B cell (primary cell): ENCODE measurements at regions not wholly inside any gene's neighbourhood (a gene's known extent, or its start where the extent isn't known, plus 50 kb on each side); places are given as distances from the start of the nearest gene placed in this dataset.

ENCODE experiments used
- ATAC-seq: fragments of 200-7000 bp; cut with Tn5 transposase; one replicate; pipeline ENCODE4 v1.10.0; 2021; ENCODE audit warnings: low read depth, mild to moderate bottlenecking, moderate number of reproducible peaks, moderate library complexity
- CTCF ChIA-PET: fragments of 350-600 bp; sonication (Branson Sonifier 250); formaldehyde crosslinking; loops from one replicate; lab custom pipeline; 2021; ENCODE audit warnings: antibody characterized with exemption, inconsistent platforms; lab: Charles Lee
- POLR2A ChIA-PET: fragments of 350-600 bp; sonication (Branson Sonifier 250); formaldehyde crosslinking; loops from one replicate; lab custom pipeline; 2021; ENCODE audit warnings: antibody characterized with exemption; lab: Charles Lee
- DNase-seq: peaks from one replicate; pipeline ENCODE4 v3.0.0; 2013
- H2AFZ ChIP-seq: 2 replicates; pipeline ENCODE4 v1.6.1; 2012; ENCODE audit warnings: mild to moderate bottlenecking, low read depth, low read length; ENCODE audit not compliant: insufficient read depth, poor library complexity, severe bottlenecking
- H3K27ac ChIP-seq, 2 donors: 1 replicate in 1 of 2; 2 replicates in 1 of 2; pipeline ENCODE4 v1.5.1; 2012 to 2013; ENCODE audit warnings: low read length in 2 of 2, mild to moderate bottlenecking in 2 of 2, moderate library complexity in 1 of 2
- H3K27me3 ChIP-seq, 4 experiments: fragments of 200-600 bp in 1 of 4; sonication (generic) in 1 of 4; replicated peaks in 1 of 4; 1 replicate in 2 of 4; 2 replicates in 2 of 4; pipeline versions ENCODE4 v1.6.1 to v1.7.0; 2013 to 2016; ENCODE audit warnings: low read length in 3 of 4, mild to moderate bottlenecking in 2 of 4, mixed read lengths in 1 of 4, moderate library complexity in 1 of 4; ENCODE audit not compliant: insufficient read depth in 4 of 4, control insufficient read depth in 3 of 4; ENCODE audit errors: control extremely low read depth in 1 of 4
- H3K36me3 ChIP-seq, 2 experiments: replicated peaks in 1 of 2; 1 replicate in 1 of 2; 2 replicates in 1 of 2; pipeline versions ENCODE4 v1.6.1 to v1.7.1; 2013; ENCODE audit warnings: low read length in 1 of 2; ENCODE audit not compliant: insufficient read depth in 2 of 2, control insufficient read depth in 1 of 2; ENCODE audit errors: control extremely low read depth in 1 of 2, extremely low read depth in 1 of 2
- H3K4me1 ChIP-seq, 2 donors: fragments of 200-600 bp in 1 of 2; sonication (generic) in 1 of 2; 1 replicate in 1 of 2; 2 replicates in 1 of 2; pipeline versions ENCODE4 v1.5.1 to v1.6.1; 2013 to 2017; ENCODE audit warnings: low read length in 2 of 2; ENCODE audit not compliant: control insufficient read depth in 2 of 2, insufficient read depth in 2 of 2
- H3K4me2 ChIP-seq: replicated peaks from 2 replicates; pipeline ENCODE3; 2012; ENCODE audit warnings: mild to moderate bottlenecking, low read depth, low read length; ENCODE audit not compliant: poor library complexity, severe bottlenecking
- H3K4me3 ChIP-seq, 5 experiments: fragments of 200-600 bp in 1 of 5; sonication (generic) in 1 of 5; 1 replicate in 3 of 5; 2 replicates in 2 of 5; pipeline versions ENCODE4 v1.5.1 to v1.7.0; 2011 to 2016; ENCODE audit warnings: low read length in 4 of 5, mild to moderate bottlenecking in 4 of 5, low read depth in 2 of 5, control low read depth in 1 of 5, moderate library complexity in 1 of 5; ENCODE audit not compliant: insufficient read depth in 1 of 5; ENCODE audit errors: control extremely low read depth in 1 of 5, extremely low read depth in 1 of 5
- H3K79me2 ChIP-seq: fragments of 200-600 bp; sonication (generic); one replicate; pipeline ENCODE4 v1.6.0; 2016; ENCODE audit warnings: low read length; ENCODE audit not compliant: control insufficient read depth, insufficient read depth
- H3K9ac ChIP-seq: fragments of 200-600 bp; sonication (generic); 2 replicates; pipeline ENCODE4 v1.6.1; 2017; ENCODE audit warnings: mild to moderate bottlenecking, low read length, moderate library complexity
- H3K9me3 ChIP-seq, 3 donors: one replicate each; pipeline versions ENCODE4 v1.6.1 to v1.7.1; 2013; ENCODE audit warnings: low read length in 2 of 3; ENCODE audit not compliant: control insufficient read depth in 2 of 3, insufficient read depth in 1 of 3; ENCODE audit errors: control extremely low read depth in 1 of 3
- H4K20me1 ChIP-seq: 2 replicates; pipeline ENCODE4 v1.6.0; 2012; ENCODE audit warnings: mild to moderate bottlenecking, low read length; ENCODE audit not compliant: insufficient read depth, control insufficient read depth, poor library complexity, severe bottlenecking
- H3K27ac Mint-ChIP-seq: one replicate; pipeline ENCODE4 v1.8.0; 2021; ENCODE audit warnings: mixed read lengths
- H3K27me3 Mint-ChIP-seq: one replicate; pipeline ENCODE4 v1.8.0; 2021; ENCODE audit warnings: mixed read lengths
- H3K4me1 Mint-ChIP-seq: one replicate; pipeline ENCODE4 v1.8.0; 2021; ENCODE audit warnings: mixed read lengths
- H3K4me3 Mint-ChIP-seq: one replicate; pipeline ENCODE4 v1.8.0; 2021; ENCODE audit warnings: mixed read lengths
- H3K9me3 Mint-ChIP-seq: one replicate; pipeline ENCODE4 v1.8.0; 2022; ENCODE audit warnings: mixed read lengths; ENCODE audit not compliant: insufficient read depth
- EZH2 ChIP-seq: IDR thresholded peaks from 2 replicates; pipeline ENCODE4 v1.6.1; 2012; ENCODE audit warnings: borderline replicate concordance, low read depth, mild to moderate bottlenecking, moderate library complexity, low read length; ENCODE audit not compliant: insufficient read depth, poor library complexity, severe bottlenecking
- WGBS: methylation state at CpG from one replicate; pipeline ENCODE4 v1.1.5; 2013; ENCODE audit warnings: missing lambda C conversion rate; ENCODE audit not compliant: insufficient coverage; 5-methylcytosine and 5-hydroxymethylcytosine counted together
- intact Hi-C: fragments of 100-400 bp; cut with micrococcal nuclease; formaldehyde crosslinking; loops from one replicate; pipeline ENCODE4 v1.10.0; 2022
- TF ChIP-seq, protein P1 (sequence below): fragments of 200-600 bp; IDR thresholded peaks from one replicate; pipeline ENCODE4 v1.8.0; 2022; ENCODE audit warnings: antibody characterized with exemption, mild to moderate bottlenecking

DNA sequence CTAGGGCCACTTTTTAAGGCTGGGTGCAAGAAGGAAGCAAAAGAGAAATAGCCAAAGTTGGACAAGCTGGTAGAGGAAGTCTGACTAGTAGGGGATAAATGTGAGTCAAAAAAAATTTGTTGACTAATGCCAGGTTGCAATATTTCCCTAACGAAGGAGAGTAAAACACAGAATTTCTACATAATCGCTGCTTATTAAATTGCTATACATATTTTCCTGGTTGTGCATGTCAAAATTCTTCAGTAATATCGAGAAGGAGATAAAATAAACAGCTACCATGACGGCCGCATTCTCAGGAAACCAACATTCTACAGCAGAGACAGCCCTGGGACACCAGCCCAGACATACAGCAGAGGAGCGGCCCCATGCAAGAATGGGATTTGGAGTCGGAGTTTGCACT is 148.3 kb downstream of the ESM1 start:
- DNase-seq (no peak), ATAC-seq (no peak)
- CTCF ChIA-PET = interaction anchor here (1.2 kb wide), 1 partner anchor 320 kb away, joined by 3 read pairs; no protein-coding TSS in a partner anchor
- H3K4me1 Mint-ChIP-seq = peaks cover 34% of the 10 kb centered on the region
- H3K27ac ChIP-seq = no peak overlapping the region
- intact Hi-C loops = no loop called here
- no peak overlapping the region for H3K27ac Mint-ChIP-seq
- H3K36me3 ChIP-seq = no peaks in the 10 kb centered on the region
- no peaks in the 10 kb centered on the region for H3K9me3 ChIP-seq
- no peak overlapping the region for H3K4me3 ChIP-seq
- no peaks in the 10 kb centered on the region for H3K27me3 Mint-ChIP-seq
- H3K4me3 Mint-ChIP-seq = no peak overlapping the region
- no peak overlapping the region for H3K9ac ChIP-seq
- no peaks in the 10 kb centered on the region for H3K79me2 ChIP-seq
- POLR2A ChIA-PET = no interaction called here
- no peaks in the 10 kb centered on the region for H4K20me1 ChIP-seq
- H2AFZ ChIP-seq = no peak overlapping the region
- H3K4me2 ChIP-seq = no peak overlapping the region
- TF ChIP-seq, protein P1, sequence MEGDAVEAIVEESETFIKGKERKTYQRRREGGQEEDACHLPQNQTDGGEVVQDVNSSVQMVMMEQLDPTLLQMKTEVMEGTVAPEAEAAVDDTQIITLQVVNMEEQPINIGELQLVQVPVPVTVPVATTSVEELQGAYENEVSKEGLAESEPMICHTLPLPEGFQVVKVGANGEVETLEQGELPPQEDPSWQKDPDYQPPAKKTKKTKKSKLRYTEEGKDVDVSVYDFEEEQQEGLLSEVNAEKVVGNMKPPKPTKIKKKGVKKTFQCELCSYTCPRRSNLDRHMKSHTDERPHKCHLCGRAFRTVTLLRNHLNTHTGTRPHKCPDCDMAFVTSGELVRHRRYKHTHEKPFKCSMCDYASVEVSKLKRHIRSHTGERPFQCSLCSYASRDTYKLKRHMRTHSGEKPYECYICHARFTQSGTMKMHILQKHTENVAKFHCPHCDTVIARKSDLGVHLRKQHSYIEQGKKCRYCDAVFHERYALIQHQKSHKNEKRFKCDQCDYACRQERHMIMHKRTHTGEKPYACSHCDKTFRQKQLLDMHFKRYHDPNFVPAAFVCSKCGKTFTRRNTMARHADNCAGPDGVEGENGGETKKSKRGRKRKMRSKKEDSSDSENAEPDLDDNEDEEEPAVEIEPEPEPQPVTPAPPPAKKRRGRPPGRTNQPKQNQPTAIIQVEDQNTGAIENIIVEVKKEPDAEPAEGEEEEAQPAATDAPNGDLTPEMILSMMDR = no peak
- TF ChIP-seq EZH2 = no peak
- WGBS = 97% methylated on average over 3 of the region's 7 CpGs
- no peaks in the 10 kb centered on the region for H3K9me3 Mint-ChIP-seq
- H3K27me3 ChIP-seq = no peaks in the 10 kb centered on the region
- H3K4me1 ChIP-seq = peaks cover 20 to 23% of the 10 kb centered on the region in 2 donors

- no peak overlapping the region for H3K4me3 ChIP-seq
- DNase-seq (no peak), ATAC-seq (no peak)
- no peaks in the 10 kb centered on the region for H3K9me3 Mint-ChIP-seq
- no peaks in the 10 kb centered on the region for H3K79me2 ChIP-seq
- H3K27me3 ChIP-seq = no peaks in the 10 kb centered on the region
- whole genome bisulfite sequencing = no CpG with 5 or more reads among the region's 2 CpGs
- no peaks in the 10 kb centered on the region for H3K9me3 ChIP-seq
- H3K27ac Mint-ChIP-seq = no peak overlapping the region
- H3K4me3 Mint-ChIP-seq = no peak overlapping the region
- no peak overlapping the region for H2AFZ ChIP-seq
- H3K27ac ChIP-seq = no peak overlapping the region
- CTCF ChIA-PET = interaction anchor here (1.0 to 1.9 kb wide), 2 partner anchors 10 to 11 kb away, joined by 3 to 8 read pairs; no protein-coding TSS in a partner anchor
- no peak overlapping the region for H3K9ac ChIP-seq
- no peaks in the 10 kb centered on the region for H3K27me3 Mint-ChIP-seq
- intact Hi-C loops = no loop called here
- POLR2A ChIA-PET = no interaction called here
- peaks cover 32% of the 10 kb centered on the region for H3K4me1 Mint-ChIP-seq
- H3K4me1 ChIP-seq = peaks cover 20 to 21% of the 10 kb centered on the region in 2 donors
- no peaks in the 10 kb centered on the region for H3K36me3 ChIP-seq
- TF ChIP-seq, protein P1 = no peak
- no peak overlapping the region for H3K4me2 ChIP-seq
- H4K20me1 ChIP-seq = no peaks in the 10 kb centered on the region
Observed at GRCh38 chr5:54835647-54836046, 149.7 kb downstream of the ESM1 start.
